Tibial artery (tissue), 4 donors: ENCODE measurements at regions not wholly inside any gene's neighbourhood (a gene's known extent, or its start where the extent isn't known, plus 50 kb on each side); places are given as distances from the start of the nearest gene placed in this dataset.

Experiments
- DNase-seq, 2 donors: peaks; one replicate each; pipeline ENCODE4 v3.0.0-alpha.2; 2019
- H3K27ac ChIP-seq, 2 donors: fragments of 200-600 bp; sonication (generic) in 1 of 2; 1 replicate in 1 of 2; 2 replicates in 1 of 2; pipeline ENCODE4 v1.5.1; 2018 to 2019; ENCODE audit warnings: mild to moderate bottlenecking in 1 of 2
- H3K27me3 ChIP-seq, 2 donors: fragments of 200-600 bp; sonication (generic) in 1 of 2; one replicate each; pipeline versions ENCODE4 v1.5.1 to v1.6.0; 2016 to 2019
- H3K36me3 ChIP-seq, 3 donors: fragments of 200-600 bp; sonication (generic) in 2 of 3; one replicate each; pipeline ENCODE4 v1.5.1; 2016 to 2019; ENCODE audit warnings: mild to moderate bottlenecking in 2 of 3
- H3K4me1 ChIP-seq, 4 donors: fragments of 200-600 bp; sonication (generic) in 2 of 4; 1 replicate in 3 of 4; 2 replicates in 1 of 4; pipeline ENCODE4 v1.5.1; 2016 to 2019
- H3K4me3 ChIP-seq, 2 donors: fragments of 200-600 bp; sonication (generic) in 1 of 2; 1 replicate in 1 of 2; 2 replicates in 1 of 2; pipeline ENCODE4 v1.5.1; 2018 to 2019; ENCODE audit warnings: mild to moderate bottlenecking in 2 of 2
- H3K9me3 ChIP-seq, 3 donors: fragments of 200-600 bp; sonication (generic) in 1 of 3; one replicate each; pipeline ENCODE4 v1.5.1; 2016 to 2019
- intact Hi-C: fragments of 100-400 bp; cut with DNase I; formaldehyde crosslinking; loops from one replicate; pipeline ENCODE4 v1.15.0; 2023; ENCODE audit warnings: low total_unique reads
- TF ChIP-seq, protein P1 (sequence below), 2 experiments: fragments of 200-600 bp in 1 of 2; fragments of 450-650 bp in 1 of 2; IDR thresholded peaks; one replicate each; pipeline ENCODE4 v1.5.1; 2017 to 2019; ENCODE audit warnings: antibody characterized with exemption in 2 of 2, mild to moderate bottlenecking in 1 of 2, moderate library complexity in 1 of 2

GRCh38 chr10:101303087-101303703 lies 50.8 kb upstream of the BTRC start:
- intact Hi-C loops = loop anchor here (10.0 kb wide), 1 partner anchor 142 kb away; no protein-coding TSS in a partner anchor
- TF ChIP-seq, protein P1, sequence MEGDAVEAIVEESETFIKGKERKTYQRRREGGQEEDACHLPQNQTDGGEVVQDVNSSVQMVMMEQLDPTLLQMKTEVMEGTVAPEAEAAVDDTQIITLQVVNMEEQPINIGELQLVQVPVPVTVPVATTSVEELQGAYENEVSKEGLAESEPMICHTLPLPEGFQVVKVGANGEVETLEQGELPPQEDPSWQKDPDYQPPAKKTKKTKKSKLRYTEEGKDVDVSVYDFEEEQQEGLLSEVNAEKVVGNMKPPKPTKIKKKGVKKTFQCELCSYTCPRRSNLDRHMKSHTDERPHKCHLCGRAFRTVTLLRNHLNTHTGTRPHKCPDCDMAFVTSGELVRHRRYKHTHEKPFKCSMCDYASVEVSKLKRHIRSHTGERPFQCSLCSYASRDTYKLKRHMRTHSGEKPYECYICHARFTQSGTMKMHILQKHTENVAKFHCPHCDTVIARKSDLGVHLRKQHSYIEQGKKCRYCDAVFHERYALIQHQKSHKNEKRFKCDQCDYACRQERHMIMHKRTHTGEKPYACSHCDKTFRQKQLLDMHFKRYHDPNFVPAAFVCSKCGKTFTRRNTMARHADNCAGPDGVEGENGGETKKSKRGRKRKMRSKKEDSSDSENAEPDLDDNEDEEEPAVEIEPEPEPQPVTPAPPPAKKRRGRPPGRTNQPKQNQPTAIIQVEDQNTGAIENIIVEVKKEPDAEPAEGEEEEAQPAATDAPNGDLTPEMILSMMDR (IDR thresholded peaks at IDR 0.05) = no peak
- no peak for DNase-seq
- no peak overlapping the region for H3K27ac ChIP-seq
- no peaks in the 10 kb centered on the region for H3K36me3 ChIP-seq
- H3K9me3 ChIP-seq = no peaks in the 10 kb centered on the region
- H3K4me3 ChIP-seq = no peak overlapping the region
- no peaks in the 10 kb centered on the region for H3K4me1 ChIP-seq
- peaks cover 0 to 73% of the 10 kb centered on the region in 2 donors for H3K27me3 ChIP-seq
